NCI-H187 (cell line): ENCODE measurements at regions not wholly inside any gene's neighbourhood (a gene's known extent, or its start where the extent isn't known, plus 50 kb on each side); places are given as distances from the start of the nearest gene placed in this dataset.

Experiments
- DNase-seq, 2 experiments: peaks; one replicate each; lab custom pipeline; 2025; lab: John Stamatoyannopoulos, UW

- no peak for DNase-seq
Measured at GRCh38 chr12:126843915-126844669, 1422.9 kb upstream of the TMEM132C start.

DNA sequence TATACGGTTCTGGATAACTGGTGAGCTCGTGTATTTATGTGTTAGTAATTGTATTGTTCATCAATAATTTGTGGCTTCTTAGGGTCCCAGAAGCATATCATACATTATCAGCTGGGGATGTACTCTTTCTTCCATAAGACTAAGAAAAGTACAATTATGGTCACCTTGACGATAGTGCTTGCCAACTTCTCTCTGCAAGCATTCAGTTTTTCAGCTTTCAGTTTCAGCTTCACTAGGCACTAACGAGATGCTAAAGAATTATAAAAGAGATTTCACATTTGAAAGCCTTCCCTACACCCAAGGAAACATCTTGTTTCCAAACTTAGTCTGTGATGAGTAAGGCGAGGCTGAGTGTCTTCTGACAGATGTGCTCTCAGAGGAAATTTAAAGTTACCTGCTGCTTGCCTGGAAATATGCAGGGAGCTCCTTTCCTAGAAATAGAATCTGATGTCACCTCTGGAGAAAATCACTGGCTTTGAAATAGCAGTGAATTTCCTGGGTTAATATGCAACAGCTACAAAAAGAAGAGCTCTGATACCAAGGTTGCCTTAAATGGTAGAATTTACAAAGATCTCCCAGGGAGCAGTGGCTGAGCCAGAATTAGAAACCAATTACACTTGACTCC, 1419.9 kb upstream of the TMEM132C start:
- no peak for DNase-seq

DNA sequence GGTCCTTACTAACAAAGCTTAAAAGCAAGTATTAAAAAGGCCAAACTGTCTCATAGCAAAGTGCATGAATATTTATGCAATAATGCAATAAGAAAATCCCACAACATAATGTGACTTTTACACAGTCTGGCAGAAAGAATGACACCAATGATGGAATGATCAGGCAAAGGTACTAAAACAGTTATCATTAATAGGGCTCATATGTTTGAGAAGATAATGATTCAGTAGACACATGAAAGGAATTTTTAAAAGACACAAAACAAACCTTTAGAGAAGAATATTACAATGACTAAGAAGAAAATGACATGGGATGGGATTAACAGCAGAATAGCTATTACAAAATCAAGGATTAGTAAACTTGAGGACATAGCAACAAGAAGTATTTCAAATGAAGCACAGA, 1411.2 kb upstream of the TMEM132C start:
- no peak for DNase-seq

DNA sequence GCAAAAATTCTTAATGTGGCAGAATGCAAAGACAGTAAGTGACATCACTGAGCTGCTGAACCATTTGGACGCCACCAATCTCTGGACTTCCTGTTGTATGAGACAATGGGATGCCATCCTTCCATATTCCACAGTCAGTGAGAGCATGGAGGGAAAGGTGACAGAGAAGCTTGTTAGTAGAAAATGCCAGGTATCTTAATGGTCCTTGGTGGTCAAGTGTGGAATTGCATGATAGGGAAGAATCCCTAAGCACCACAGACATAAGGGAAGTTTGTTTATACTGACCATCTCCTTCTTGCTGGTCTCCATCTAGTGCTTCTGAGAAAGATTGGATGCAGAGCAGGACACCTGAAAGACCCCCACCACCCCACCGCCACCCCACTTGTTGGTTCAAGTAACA, 1410.0 kb upstream of the TMEM132C start:
- no peak for DNase-seq

- DNase-seq: no peak
Measured at GRCh38 chr12:126858560-126858959, 1408.4 kb upstream of the TMEM132C start.

DNA sequence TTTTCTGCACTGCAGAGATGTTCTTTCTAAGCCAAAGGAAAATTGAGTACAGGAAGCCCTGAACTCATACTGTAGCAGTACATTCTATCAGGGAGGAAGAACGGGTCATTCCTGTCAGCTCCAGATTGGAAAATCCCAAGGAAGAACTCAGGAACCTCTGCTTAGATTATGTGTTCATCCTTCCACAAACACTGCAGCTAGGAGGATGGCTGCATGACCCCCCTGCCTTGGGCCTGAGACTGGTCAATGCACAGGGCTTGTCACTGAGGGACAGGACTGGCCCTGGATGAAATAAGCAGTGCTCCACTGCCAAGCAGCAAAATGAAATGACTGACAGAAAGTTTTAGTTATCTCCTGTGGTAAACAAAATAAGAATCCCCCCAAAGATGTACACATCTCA, 1406.8 kb upstream of the TMEM132C start:
- no peak for DNase-seq

GRCh38 chr12:126862500-126862899, 1404.5 kb upstream of the TMEM132C start:
- no peak for DNase-seq

DNA sequence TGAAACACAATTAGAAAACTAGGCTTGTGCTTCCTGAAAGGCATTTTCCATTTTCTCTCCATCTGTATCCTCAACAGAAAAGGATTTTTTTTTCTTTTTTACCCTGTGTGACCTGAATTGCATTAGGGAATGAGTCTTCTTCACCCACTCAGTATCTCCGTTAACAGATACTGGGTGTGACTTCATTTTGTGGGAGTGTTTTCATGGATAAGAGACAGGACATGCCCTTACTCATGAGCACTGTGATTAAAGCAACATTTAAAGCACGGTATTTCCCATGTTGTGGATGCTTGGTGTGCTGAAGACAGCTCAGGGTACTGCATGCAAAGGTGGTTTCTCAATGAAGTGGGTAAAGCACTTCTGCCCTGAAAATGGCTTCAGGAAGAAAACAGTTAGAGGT, 1397.3 kb upstream of the TMEM132C start:
- DNase-seq: no peak

DNA sequence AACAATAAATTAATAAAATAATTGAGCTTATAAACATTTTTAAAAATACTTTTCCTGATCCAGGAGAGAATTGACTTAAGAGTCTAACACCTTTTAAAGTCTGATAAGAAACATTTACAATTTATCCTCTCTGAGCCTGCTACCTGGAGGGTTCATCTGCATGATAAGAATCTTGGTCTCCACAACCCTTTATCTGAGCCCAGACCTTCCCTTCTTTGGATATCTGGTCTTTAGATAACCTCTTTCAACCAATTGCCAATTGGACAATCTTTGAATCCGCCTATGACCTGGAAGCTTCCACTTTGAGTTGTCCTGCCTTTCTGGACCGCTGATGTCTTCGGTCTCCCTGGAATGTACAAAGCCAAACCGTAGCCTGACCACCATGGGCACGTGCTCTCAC, 1393.3 kb upstream of the TMEM132C start:
- DNase-seq: no peak

GRCh38 chr12:126874427-126875026, 1392.4 kb upstream of the TMEM132C start:
- DNase-seq: peak; percentile 7 to 12

DNA sequence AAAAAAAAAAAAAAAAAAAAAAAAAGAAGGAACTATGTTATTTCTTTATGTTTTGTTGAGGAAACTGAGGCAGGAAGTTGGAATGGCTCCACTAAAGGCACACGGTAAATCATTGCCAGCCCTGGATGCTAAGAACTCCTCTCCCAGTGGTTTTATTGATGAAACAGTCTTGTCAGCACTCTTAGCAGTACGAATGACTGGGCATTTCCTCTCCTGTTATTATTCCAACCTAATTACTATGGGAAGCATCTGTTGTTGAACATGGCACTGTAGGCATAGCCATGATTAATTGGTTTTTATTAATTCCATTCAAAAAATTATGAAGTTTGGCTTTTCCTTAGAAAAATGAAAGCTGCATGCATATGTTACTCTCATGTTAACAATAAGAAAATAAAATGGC, 1387.1 kb upstream of the TMEM132C start:
- DNase-seq: no peak

DNA sequence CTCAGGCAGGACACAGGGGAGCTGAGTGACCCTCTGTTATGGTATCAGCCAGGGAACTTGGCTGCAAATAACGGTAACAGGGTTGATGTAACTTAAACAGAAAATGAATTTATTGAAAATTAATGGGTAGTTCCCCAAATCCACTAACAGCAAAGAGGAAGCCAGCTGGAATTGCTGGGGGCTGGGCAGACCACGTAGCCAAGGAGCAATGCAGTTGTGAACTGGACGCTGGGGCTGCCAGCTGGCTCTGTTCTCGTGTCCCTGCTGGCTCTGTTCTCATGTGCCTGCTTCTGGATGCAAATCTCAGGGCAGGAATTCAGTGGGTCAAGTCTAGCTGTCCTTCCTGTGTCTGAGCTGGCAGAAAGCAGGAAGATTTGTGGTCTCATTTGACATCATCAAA, 1383.3 kb upstream of the TMEM132C start:
- no peak for DNase-seq

- DNase-seq: no peak
Measured at GRCh38 chr12:126889501-126889900, 1377.5 kb upstream of the TMEM132C start.

GRCh38 chr12:126890097-126890496, 1376.9 kb upstream of the TMEM132C start:
- no peak for DNase-seq

GRCh38 chr12:126891789-126892188, 1375.2 kb upstream of the TMEM132C start:
- DNase-seq: no peak

- DNase-seq: no peak
Measured at GRCh38 chr12:126895951-126896913, 1370.7 kb upstream of the TMEM132C start.

- DNase-seq: no peak
Measured at GRCh38 chr12:126897102-126897501, 1369.9 kb upstream of the TMEM132C start.

DNA sequence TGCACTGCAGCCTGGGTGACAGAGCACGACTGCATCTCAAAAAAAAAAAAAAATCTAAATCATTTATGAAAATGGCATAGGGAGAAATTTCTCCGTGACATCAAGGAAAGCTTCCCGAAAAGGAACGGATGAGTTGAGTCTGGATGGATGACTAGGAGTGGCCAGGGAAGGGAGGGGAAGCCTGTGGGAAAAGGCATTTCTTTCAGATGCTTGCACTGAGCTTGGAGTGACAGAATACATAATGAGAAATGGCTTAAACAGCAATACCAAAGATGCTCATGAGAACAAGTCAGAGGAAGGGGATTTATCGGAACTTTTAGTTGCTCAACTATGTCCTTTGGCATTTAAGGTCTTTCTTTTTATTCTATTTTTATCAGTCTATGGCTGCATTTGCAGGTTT, 1369.2 kb upstream of the TMEM132C start:
- DNase-seq: no peak

- no peak for DNase-seq
Measured at GRCh38 chr12:126898562-126898961, 1368.4 kb upstream of the TMEM132C start.

DNA sequence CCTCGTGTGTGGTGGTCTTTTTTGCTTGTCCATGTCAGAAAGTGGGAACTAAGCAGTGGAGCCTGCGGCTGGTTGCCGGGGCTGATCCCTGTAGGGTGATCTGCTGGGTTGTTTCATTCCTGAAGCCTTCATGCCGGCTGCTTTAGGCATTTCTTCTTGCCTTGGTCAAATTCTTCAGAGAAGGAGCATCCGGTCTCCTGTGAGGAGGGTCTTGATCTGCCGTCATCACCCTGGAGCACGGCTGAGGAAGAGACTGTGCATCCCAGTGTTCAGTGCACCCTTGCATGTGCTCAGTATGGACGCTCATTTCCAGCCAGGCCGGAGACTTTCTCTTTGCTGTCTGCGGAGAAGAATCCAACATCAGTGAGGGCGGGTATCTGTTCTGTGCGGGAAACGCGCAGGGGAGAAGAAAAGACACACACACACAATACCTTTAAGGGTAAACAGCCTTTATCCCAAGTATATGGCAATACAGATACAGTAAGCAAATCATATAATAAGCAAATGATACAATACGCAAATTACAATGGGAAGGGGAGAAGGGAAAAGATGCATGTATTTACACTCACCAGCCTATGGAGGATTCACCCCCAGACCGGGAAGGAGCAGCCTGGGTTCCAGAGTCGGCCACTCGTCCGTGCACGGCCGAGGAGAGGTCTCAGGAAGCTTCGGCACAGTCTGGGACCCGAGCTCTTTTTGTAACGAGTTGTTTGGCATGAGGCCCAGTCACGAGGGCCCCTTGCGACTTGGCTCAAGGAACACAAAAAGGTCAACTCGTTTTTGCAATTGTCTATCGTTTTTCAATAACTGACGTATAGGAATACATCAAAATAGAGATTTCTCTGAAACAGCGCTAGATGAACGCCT, 1366.8 kb upstream of the TMEM132C start:
- DNase-seq: no peak
